Testis (tissue), 2 donors: ENCODE measurements at regions not wholly inside any gene's neighbourhood (a gene's known extent, or its start where the extent isn't known, plus 50 kb on each side); places are given as distances from the start of the nearest gene placed in this dataset.

Source experiments
- DNase-seq: peaks from one replicate; pipeline ENCODE4 v3.0.0-alpha.2; 2019
- H3K27ac ChIP-seq, 2 donors: fragments of 200-600 bp; sonication (generic); one replicate each; pipeline ENCODE4 v1.5.1; 2019
- H3K27me3 ChIP-seq: fragments of 200-600 bp; sonication (generic); one replicate; pipeline ENCODE4 v1.5.1; 2019
- H3K36me3 ChIP-seq: fragments of 200-600 bp; sonication (generic); one replicate; pipeline ENCODE4 v1.5.1; 2017; ENCODE audit warnings: low read depth; ENCODE audit errors: missing control alignments
- H3K4me1 ChIP-seq: fragments of 200-600 bp; sonication (generic); one replicate; pipeline ENCODE4 v1.5.1; 2019
- H3K4me3 ChIP-seq, 2 donors: fragments of 200-600 bp; sonication (generic); one replicate each; pipeline ENCODE4 v1.5.1; 2017 to 2019
- H3K9me3 ChIP-seq: fragments of 200-600 bp; sonication (generic); one replicate; pipeline ENCODE4 v1.5.1; 2017
- POLR2A ChIP-seq: fragments of 450-650 bp; IDR thresholded peaks from one replicate; pipeline ENCODE4 v1.6.1; 2017; ENCODE audit warnings: antibody characterized with exemption, mild to moderate bottlenecking, moderate library complexity
- WGBS, 2 donors: methylation state at CpG; one replicate each; pipeline ENCODE4 v1.1.5; 2018; 5-methylcytosine and 5-hydroxymethylcytosine counted together
- intact Hi-C: fragments of 100-400 bp; cut with DNase I; formaldehyde crosslinking; loops from one replicate; pipeline ENCODE4 v1.15.1; 2023; ENCODE audit warnings: low total_unique reads
- TF ChIP-seq, protein P1 (sequence below), 3 experiments: fragments of 450-650 bp in 2 of 3; fragments of 200-600 bp in 1 of 3; sonication (generic) in 1 of 3; IDR thresholded peaks; one replicate each; pipeline ENCODE4 v1.5.1; 2016 to 2019; ENCODE audit warnings: antibody characterized with exemption in 3 of 3, mild to moderate bottlenecking in 2 of 3, moderate library complexity in 1 of 3

DNA sequence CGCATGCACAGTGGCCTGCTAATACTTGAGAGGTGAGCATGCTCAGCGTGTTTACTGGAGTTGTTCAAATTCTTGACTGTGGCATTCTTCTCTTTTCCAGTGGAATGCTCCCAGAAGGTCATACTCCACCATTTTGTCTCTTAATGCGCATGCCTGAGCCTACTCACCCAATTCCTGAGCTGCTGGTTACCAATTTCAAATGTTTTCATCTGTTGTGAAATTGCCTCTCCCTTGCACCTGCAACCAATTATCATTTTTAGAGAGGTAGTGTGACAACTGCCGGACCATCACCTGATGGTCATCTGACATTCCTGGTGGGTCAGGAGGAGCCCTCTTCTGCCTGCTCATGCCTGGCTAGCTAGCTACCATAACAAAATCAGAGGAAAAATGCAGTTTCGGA lies 82.2 kb upstream of the LIFR start:
- no peak for DNase-seq
- 96 to 99% methylated on average over 5 of the region's 5 CpGs for WGBS, 2 donors
- intact Hi-C loops: no loop called here
- H3K9me3 ChIP-seq: no peaks in the 10 kb centered on the region
- H3K27me3 ChIP-seq: no peaks in the 10 kb centered on the region
- no peaks in the 10 kb centered on the region for H3K36me3 ChIP-seq
- no peak overlapping the region for H3K27ac ChIP-seq
- H3K4me3 ChIP-seq: no peak overlapping the region
- TF ChIP-seq POLR2A: no peak
- TF ChIP-seq, protein P1, sequence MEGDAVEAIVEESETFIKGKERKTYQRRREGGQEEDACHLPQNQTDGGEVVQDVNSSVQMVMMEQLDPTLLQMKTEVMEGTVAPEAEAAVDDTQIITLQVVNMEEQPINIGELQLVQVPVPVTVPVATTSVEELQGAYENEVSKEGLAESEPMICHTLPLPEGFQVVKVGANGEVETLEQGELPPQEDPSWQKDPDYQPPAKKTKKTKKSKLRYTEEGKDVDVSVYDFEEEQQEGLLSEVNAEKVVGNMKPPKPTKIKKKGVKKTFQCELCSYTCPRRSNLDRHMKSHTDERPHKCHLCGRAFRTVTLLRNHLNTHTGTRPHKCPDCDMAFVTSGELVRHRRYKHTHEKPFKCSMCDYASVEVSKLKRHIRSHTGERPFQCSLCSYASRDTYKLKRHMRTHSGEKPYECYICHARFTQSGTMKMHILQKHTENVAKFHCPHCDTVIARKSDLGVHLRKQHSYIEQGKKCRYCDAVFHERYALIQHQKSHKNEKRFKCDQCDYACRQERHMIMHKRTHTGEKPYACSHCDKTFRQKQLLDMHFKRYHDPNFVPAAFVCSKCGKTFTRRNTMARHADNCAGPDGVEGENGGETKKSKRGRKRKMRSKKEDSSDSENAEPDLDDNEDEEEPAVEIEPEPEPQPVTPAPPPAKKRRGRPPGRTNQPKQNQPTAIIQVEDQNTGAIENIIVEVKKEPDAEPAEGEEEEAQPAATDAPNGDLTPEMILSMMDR (IDR thresholded peaks at IDR 0.05): no peak
- peaks cover 3% of the 10 kb centered on the region for H3K4me1 ChIP-seq

- Histone ChIP-seq H3K9me3 (no peaks in the 10 kb centered on the region), H3K4me1 (peaks cover 3% of the 10 kb centered on the region), H3K27me3 (no peaks in the 10 kb centered on the region), H3K36me3 (no peaks in the 10 kb centered on the region), H3K4me3 (no peak overlapping the region), H3K27ac (no peak overlapping the region)
- TF ChIP-seq, protein P1 (IDR thresholded peaks at IDR 0.05): no peak
- no peak for TF ChIP-seq POLR2A
- WGBS, 2 donors: 40 to 44% methylated on average over 6 of the region's 6 CpGs
- intact Hi-C loops: no loop called here
- no peak for DNase-seq
These were observed 83.2 kb upstream of the LIFR start for GRCh38 chr5:38639377-38640358.

- no peak for TF ChIP-seq POLR2A
- TF ChIP-seq, protein P1 (IDR thresholded peaks at IDR 0.05): no peak
- Histone ChIP-seq H3K4me3 (no peak overlapping the region), H3K36me3 (no peaks in the 10 kb centered on the region), H3K9me3 (no peaks in the 10 kb centered on the region), H3K27me3 (no peaks in the 10 kb centered on the region), H3K27ac (no peak overlapping the region), H3K4me1 (peaks cover 3% of the 10 kb centered on the region)
- WGBS, 2 donors: 79 to 85% methylated on average over 3 of the region's 3 CpGs
- no peak for DNase-seq
- intact Hi-C loops: no loop called here
These were observed 84.6 kb upstream of the LIFR start for GRCh38 chr5:38641003-38641402.

GRCh38 chr5:38642189-38642911 lies 85.9 kb upstream of the LIFR start:
- intact Hi-C loops: no loop called here
- Histone ChIP-seq H3K36me3 (no peaks in the 10 kb centered on the region), H3K4me1 (peaks cover 3% of the 10 kb centered on the region), H3K27ac (no peak overlapping the region), H3K27me3 (no peaks in the 10 kb centered on the region), H3K4me3 (no peak overlapping the region), H3K9me3 (no peaks in the 10 kb centered on the region)
- 62 to 83% methylated on average over 6 to 7 of the region's 7 CpGs for WGBS, 2 donors
- no peak for DNase-seq
- TF ChIP-seq, protein P1 (IDR thresholded peaks at IDR 0.05): no peak
- no peak for TF ChIP-seq POLR2A
